ENCODE measurements at regions not wholly inside any gene's neighbourhood (a gene's known extent, or its start where the extent isn't known, plus 50 kb on each side); places are given as distances from the start of the nearest gene placed in this dataset.

- TF ChIP-seq REST (IDR thresholded peaks at IDR 0.05; ENCODE audit: insufficient replicate concordance, low read depth) (no peak), CTCF (IDR thresholded peaks at IDR 0.05; ENCODE audit: insufficient read depth, low read length) (no peak)
Measured at GRCh38 chr9:15018096-15018637, 107.9 kb upstream of the FREM1 start.

Measured in HL-60 (cell line).